GM12878 (cell line): ENCODE measurements at regions not wholly inside any gene's neighbourhood (a gene's known extent, or its start where the extent isn't known, plus 50 kb on each side); places are given as distances from the start of the nearest gene placed in this dataset.

ENCODE experiments used
- BCLAF1 ChIP-seq: fragments of 450-650 bp; IDR thresholded peaks from 2 replicates; pipeline ENCODE4 v1.6.1; 2017; ENCODE audit warnings: antibody characterized with exemption, mild to moderate bottlenecking, moderate library complexity
- E4F1 ChIP-seq: fragments of 450-650 bp; IDR thresholded peaks from 2 replicates; pipeline ENCODE4 v1.6.1; 2018; ENCODE audit warnings: borderline replicate concordance, mild to moderate bottlenecking; ENCODE audit not compliant: partially characterized antibody
- EZH2 ChIP-seq: IDR thresholded peaks from 2 replicates; pipeline ENCODE4 v1.6.1; 2012; ENCODE audit warnings: low read depth, mild to moderate bottlenecking, control low read depth, inconsistent platforms, low read length, borderline replicate concordance; ENCODE audit not compliant: control insufficient read depth
- NFYB ChIP-seq: IDR thresholded peaks from 2 replicates; pipeline ENCODE4 v1.6.1; 2011; ENCODE audit warnings: low read depth, mild to moderate bottlenecking, low read length, improper control_type of control experiment, moderate library complexity; ENCODE audit not compliant: insufficient read depth
- NKRF ChIP-seq: fragments of 450-650 bp; conservative IDR thresholded peaks from 2 replicates; pipeline ENCODE4 v1.6.1; 2017; ENCODE audit warnings: mild to moderate bottlenecking, moderate library complexity
- RAD21 ChIP-seq: IDR thresholded peaks from 2 replicates; pipeline ENCODE4 v1.6.1; 2011; ENCODE audit warnings: mild to moderate bottlenecking, low read depth, low read length, moderate library complexity; ENCODE audit not compliant: insufficient read depth
- ZNF274 ChIP-seq: IDR thresholded peaks from one replicate; pipeline ENCODE4 v1.8.0; 2011; ENCODE audit not compliant: insufficient read length, insufficient read depth

GRCh38 chr5:107278774-107279173 lies 392.0 kb downstream of the EFNA5 start:
- TF ChIP-seq EZH2 (no peak), RAD21 (no peak), E4F1 (no peak), NFYB (no peak), ZNF274 (no peak), BCLAF1 (no peak), NKRF (no peak)
